Mesenchymal stem cell (in vitro differentiated cells and primary cell): ENCODE measurements at regions not wholly inside any gene's neighbourhood (a gene's known extent, or its start where the extent isn't known, plus 50 kb on each side); places are given as distances from the start of the nearest gene placed in this dataset.
A peak's percentile ranks its signal among the peaks of the same experiment; 100 is the strongest.

Experiments
- DNase-seq: peaks from one replicate; pipeline ENCODE4 v3.0.0-alpha.2; 2013
- H2AFZ ChIP-seq: one replicate; pipeline ENCODE4 v1.6.1; 2013; ENCODE audit warnings: low read depth, mild to moderate bottlenecking, control low read depth, inconsistent platforms, low read length, moderate library complexity
- H2AK5ac ChIP-seq: 2 replicates; pipeline ENCODE4 v1.6.1; 2013; ENCODE audit warnings: low read length, moderate library complexity, mild to moderate bottlenecking, inconsistent platforms; ENCODE audit not compliant: severe bottlenecking
- H2BK120ac ChIP-seq: one replicate; pipeline ENCODE4 v1.6.1; 2013; ENCODE audit warnings: low read depth, mild to moderate bottlenecking, inconsistent platforms, low read length, moderate library complexity
- H2BK12ac ChIP-seq, 2 experiments: one replicate each; pipeline ENCODE4 v1.6.1; 2013; ENCODE audit warnings: inconsistent platforms in 2 of 2, low read length in 2 of 2, mild to moderate bottlenecking in 2 of 2, moderate library complexity in 2 of 2, control low read depth in 1 of 2
- H2BK15ac ChIP-seq: one replicate; pipeline ENCODE4 v1.6.1; 2013; ENCODE audit warnings: mild to moderate bottlenecking, low read depth, inconsistent platforms; ENCODE audit not compliant: poor library complexity, severe bottlenecking
- H2BK5ac ChIP-seq: 2 replicates; pipeline ENCODE4 v1.6.1; 2013; ENCODE audit warnings: low read depth, mild to moderate bottlenecking, low read length, control low read depth, inconsistent platforms; ENCODE audit not compliant: poor library complexity, severe bottlenecking
- H3K14ac ChIP-seq, 2 experiments: one replicate each; pipeline ENCODE4 v1.6.1; 2013; ENCODE audit warnings: inconsistent platforms in 2 of 2, low read length in 2 of 2, control low read depth in 1 of 2, mild to moderate bottlenecking in 1 of 2, moderate library complexity in 1 of 2
- H3K18ac ChIP-seq, 2 experiments: one replicate each; pipeline ENCODE4 v1.6.1; 2013; ENCODE audit warnings: inconsistent platforms in 2 of 2, low read length in 2 of 2, control low read depth in 1 of 2, low read depth in 1 of 2, mild to moderate bottlenecking in 1 of 2
- H3K23ac ChIP-seq, 2 experiments: one replicate each; pipeline ENCODE4 v1.6.1; 2013; ENCODE audit warnings: inconsistent platforms in 2 of 2, low read length in 2 of 2, mild to moderate bottlenecking in 2 of 2, moderate library complexity in 2 of 2, control low read depth in 1 of 2
- H3K27ac ChIP-seq: 2 replicates; pipeline ENCODE4 v1.5.1; 2013; ENCODE audit warnings: mild to moderate bottlenecking, moderate library complexity, low read length, control low read depth, inconsistent platforms; ENCODE audit not compliant: poor library complexity, severe bottlenecking
- H3K27me3 ChIP-seq, 2 experiments: 2 replicates each; pipeline versions ENCODE4 v1.6.1 to v1.7.0; 2013; ENCODE audit warnings: low read length in 2 of 2, mild to moderate bottlenecking in 2 of 2, moderate library complexity in 2 of 2, control low read depth in 1 of 2, inconsistent platforms in 1 of 2; ENCODE audit not compliant: control insufficient read depth in 1 of 2, insufficient read depth in 1 of 2
- H3K36me3 ChIP-seq, 2 experiments: 2 replicates each; pipeline versions ENCODE4 v1.6.1 to v1.7.0; 2013; ENCODE audit warnings: low read length in 2 of 2, control low read depth in 1 of 2, inconsistent platforms in 1 of 2, low read depth in 1 of 2, mild to moderate bottlenecking in 1 of 2; ENCODE audit not compliant: insufficient read depth in 2 of 2, control insufficient read depth in 1 of 2
- H3K4ac ChIP-seq, 2 experiments: one replicate each; pipeline ENCODE4 v1.6.1; 2013; ENCODE audit warnings: inconsistent platforms in 2 of 2, low read length in 2 of 2, mild to moderate bottlenecking in 2 of 2, moderate library complexity in 2 of 2, control low read depth in 1 of 2, low read depth in 1 of 2
- H3K4me1 ChIP-seq: 2 replicates; pipeline ENCODE4 v1.6.1; 2013; ENCODE audit warnings: low read depth, low read length, control low read depth; ENCODE audit not compliant: control insufficient read depth, insufficient read depth
- H3K4me2 ChIP-seq: 2 replicates; pipeline ENCODE4 v1.6.1; 2013; ENCODE audit warnings: low read length, mild to moderate bottlenecking, inconsistent platforms; ENCODE audit not compliant: poor library complexity, severe bottlenecking
- H3K4me3 ChIP-seq, 2 experiments: 2 replicates each; pipeline versions ENCODE4 v1.5.1 to v1.7.0; 2013; ENCODE audit warnings: low read length in 2 of 2, mild to moderate bottlenecking in 2 of 2, control low read depth in 1 of 2, low read depth in 1 of 2; ENCODE audit not compliant: insufficient read depth in 1 of 2
- H3K79me1 ChIP-seq: replicated peaks from 2 replicates; pipeline ENCODE4 v1.6.1; 2013; ENCODE audit warnings: mild to moderate bottlenecking, control low read depth, low read length, inconsistent platforms; ENCODE audit not compliant: poor library complexity, severe bottlenecking
- H3K9ac ChIP-seq: 2 replicates; pipeline ENCODE4 v1.7.0; 2013; ENCODE audit warnings: mild to moderate bottlenecking, low read length, moderate library complexity
- H3K9me3 ChIP-seq: 2 replicates; pipeline ENCODE4 v1.7.0; 2013; ENCODE audit warnings: mild to moderate bottlenecking, low read length; ENCODE audit not compliant: control insufficient read depth
- H4K8ac ChIP-seq: one replicate; pipeline ENCODE4 v1.6.1; 2013; ENCODE audit warnings: inconsistent platforms, mild to moderate bottlenecking, low read length, moderate library complexity
- H4K91ac ChIP-seq: one replicate; pipeline ENCODE4 v1.6.1; 2013; ENCODE audit warnings: mild to moderate bottlenecking, low read length, inconsistent platforms
- WGBS: methylation state at CpG from one replicate; pipeline ENCODE4 v1.1.7; 2013; ENCODE audit warnings: mixed read lengths; 5-methylcytosine and 5-hydroxymethylcytosine counted together

DNA sequence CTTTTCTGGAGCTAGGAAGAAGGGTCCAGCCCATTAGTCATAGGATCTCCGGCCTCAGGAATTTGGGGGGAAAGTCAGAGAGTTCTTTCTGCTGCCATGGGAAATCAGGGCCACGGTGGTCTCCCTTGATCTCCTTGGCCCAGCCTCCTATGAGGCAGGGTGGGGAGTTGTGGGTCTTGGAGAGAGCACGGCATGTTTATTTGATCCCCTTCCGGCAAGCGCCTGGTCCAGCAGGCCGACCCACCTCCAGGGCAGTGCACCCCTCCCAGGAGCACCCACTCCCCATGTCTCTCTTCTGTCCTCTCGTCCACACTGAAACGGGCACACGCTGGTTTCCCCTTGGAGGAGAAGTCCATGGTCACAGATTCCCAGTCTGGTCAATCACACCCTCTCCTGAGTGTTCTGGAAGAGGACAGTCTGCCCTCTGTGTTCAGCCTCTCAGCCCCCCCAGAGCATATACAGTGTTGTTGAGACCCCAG is 464.6 kb upstream of the HS6ST1 start:
- no peaks in the 10 kb centered on the region for H3K36me3 ChIP-seq
- 74% methylated on average over 9 of the region's 9 CpGs for WGBS
- no peak overlapping the region for H3K18ac ChIP-seq
- peaks cover 3% of the 10 kb centered on the region for H3K4me1 ChIP-seq
- H2BK12ac ChIP-seq = no peak overlapping the region
- no peak overlapping the region for H2BK5ac ChIP-seq
- no peak overlapping the region for H3K27ac ChIP-seq
- H3K9me3 ChIP-seq = no peaks in the 10 kb centered on the region
- H3K14ac ChIP-seq = no peak overlapping the region
- H2AFZ ChIP-seq = no peak overlapping the region
- DNase-seq = no peak
- H3K9ac ChIP-seq = no peak overlapping the region
- H2BK15ac ChIP-seq = no peak overlapping the region
- no peak overlapping the region for H2AK5ac ChIP-seq
- H2BK120ac ChIP-seq = no peak overlapping the region
- no peak overlapping the region for H3K4me3 ChIP-seq
- no peak overlapping the region for H3K4ac ChIP-seq
- peaks cover 0 to 45% of the 10 kb centered on the region in 2 experiments for H3K27me3 ChIP-seq
- H4K91ac ChIP-seq = no peak overlapping the region
- no peak overlapping the region for H3K4me2 ChIP-seq
- H3K79me1 ChIP-seq = no peaks in the 10 kb centered on the region
- H3K23ac ChIP-seq = no peak overlapping the region
- no peak overlapping the region for H4K8ac ChIP-seq

DNA sequence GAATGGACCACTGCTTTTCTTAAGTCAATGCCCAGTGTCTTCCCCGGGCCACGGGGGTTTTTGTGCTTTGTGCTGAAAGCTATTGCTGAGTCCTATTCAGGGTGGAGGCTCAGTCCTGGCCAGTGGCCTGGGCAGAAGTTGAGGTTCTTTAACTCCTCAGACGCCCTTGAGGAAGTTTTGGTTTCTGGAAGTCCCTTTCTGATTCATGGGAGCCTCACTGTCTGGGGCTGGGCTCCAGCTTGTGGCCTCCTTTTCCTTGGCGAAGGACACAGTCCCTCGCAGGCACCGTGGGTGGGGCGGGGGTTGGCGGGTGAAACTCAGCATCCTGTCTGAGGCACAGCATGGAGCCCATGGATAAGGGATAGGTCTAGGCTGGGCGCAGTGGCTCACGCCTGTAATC is 465.2 kb upstream of the HS6ST1 start:
- no peak overlapping the region for H3K23ac ChIP-seq

DNA sequence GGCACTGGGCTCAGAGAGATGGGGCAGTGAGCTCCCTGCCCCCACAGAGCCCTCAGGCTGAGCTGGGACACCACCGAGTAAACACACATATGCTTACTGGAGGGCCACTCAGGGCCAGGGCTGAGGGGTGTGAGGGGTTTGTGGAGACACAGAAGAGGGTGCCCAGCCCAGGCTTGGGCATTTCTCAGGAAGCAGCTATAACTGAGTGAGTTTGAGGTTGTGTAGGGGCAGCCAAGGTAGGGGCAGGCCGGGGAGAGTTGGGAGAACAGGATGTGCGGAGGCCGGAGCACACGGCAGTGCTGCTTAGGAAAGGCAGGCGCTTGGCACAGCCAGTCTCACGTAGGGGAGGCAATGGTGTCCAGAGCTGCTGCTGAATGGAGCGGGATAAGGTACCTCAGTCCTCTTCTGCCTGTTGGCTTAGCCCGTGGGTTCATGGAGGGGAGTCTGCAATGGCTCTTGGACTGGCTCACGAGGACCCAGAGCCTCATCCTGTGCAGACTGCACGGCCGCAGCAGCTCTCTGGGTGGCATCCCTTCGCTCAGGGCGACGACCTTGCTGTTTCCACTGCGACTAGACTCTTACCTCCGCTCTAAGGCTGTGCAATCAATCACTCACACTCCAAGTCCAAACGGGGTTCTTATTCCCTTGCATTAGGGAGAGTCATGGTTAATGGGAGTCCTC is 466.1 kb upstream of the HS6ST1 start:
- H2BK15ac ChIP-seq = no peak overlapping the region
- no peak overlapping the region for H3K23ac ChIP-seq
- H3K4me3 ChIP-seq = no peak overlapping the region
- peaks cover 0 to 42% of the 10 kb centered on the region in 2 experiments for H3K27me3 ChIP-seq
- H3K79me1 ChIP-seq = no peaks in the 10 kb centered on the region
- no peaks in the 10 kb centered on the region for H3K36me3 ChIP-seq
- no peak overlapping the region for H3K27ac ChIP-seq
- WGBS = 83% methylated on average over 18 of the region's 18 CpGs
- no peak overlapping the region for H3K14ac ChIP-seq
- H4K91ac ChIP-seq = peak overlapping the region; percentile 18
- H2AK5ac ChIP-seq = no peak overlapping the region
- H2BK12ac ChIP-seq = no peak overlapping the region
- H3K4me2 ChIP-seq = no peak overlapping the region
- no peak overlapping the region for H2BK5ac ChIP-seq
- H4K8ac ChIP-seq = no peak overlapping the region
- H3K4me1 ChIP-seq = peaks cover 3% of the 10 kb centered on the region
- no peaks in the 10 kb centered on the region for H3K9me3 ChIP-seq
- H2AFZ ChIP-seq = no peak overlapping the region
- no peak overlapping the region for H2BK120ac ChIP-seq
- no peak for DNase-seq
- H3K18ac ChIP-seq = no peak overlapping the region
- H3K9ac ChIP-seq = no peak overlapping the region
- H3K4ac ChIP-seq = no peak overlapping the region

More for the DNA sequence above, 465.2 kb upstream of the HS6ST1 start:
- DNase-seq = no peak
- Histone ChIP-seq H4K91ac (no peak overlapping the region), H3K79me1 (no peaks in the 10 kb centered on the region), H3K4ac (no peak overlapping the region), H2AK5ac (no peak overlapping the region), H3K36me3 (no peaks in the 10 kb centered on the region), H3K4me3 (no peak overlapping the region), H2BK15ac (no peak overlapping the region), H2BK12ac (no peak overlapping the region), H3K4me2 (no peak overlapping the region), H3K27me3 (peaks cover 0 to 40% of the 10 kb centered on the region in 2 experiments), H3K27ac (no peak overlapping the region), H2BK5ac (no peak overlapping the region), H3K4me1 (peaks cover 3% of the 10 kb centered on the region), H3K14ac (no peak overlapping the region), H3K9ac (no peak overlapping the region), H4K8ac (no peak overlapping the region), H3K9me3 (no peaks in the 10 kb centered on the region), H3K18ac (no peak overlapping the region), H2BK120ac (no peak overlapping the region), H2AFZ (no peak overlapping the region)
- WGBS = 87% methylated on average over 9 of the region's 10 CpGs

- H3K9ac ChIP-seq = no peak overlapping the region
- peaks cover 3% of the 10 kb centered on the region for H3K4me1 ChIP-seq
- no peak overlapping the region for H2AK5ac ChIP-seq
These were observed 467.6 kb upstream of the HS6ST1 start for GRCh38 chr2:128786316-128786715.

More at GRCh38 chr2:128786316-128786715, 467.6 kb upstream of the HS6ST1 start:
- Histone ChIP-seq H3K23ac (no peak overlapping the region), H3K4me2 (no peak overlapping the region), H3K27me3 (peaks cover 0 to 37% of the 10 kb centered on the region in 2 experiments), H3K9me3 (no peaks in the 10 kb centered on the region), H3K14ac (no peak overlapping the region), H2BK5ac (no peak overlapping the region), H2BK12ac (no peak overlapping the region), H3K4ac (no peak overlapping the region), H2AFZ (no peak overlapping the region), H4K8ac (no peak overlapping the region), H3K79me1 (no peaks in the 10 kb centered on the region), H3K4me3 (no peak overlapping the region), H3K36me3 (no peaks in the 10 kb centered on the region), H4K91ac (no peak overlapping the region), H3K27ac (no peak overlapping the region), H2BK120ac (no peak overlapping the region), H3K18ac (no peak overlapping the region), H2BK15ac (no peak overlapping the region)
- no peak for DNase-seq
- 81% methylated on average over 6 of the region's 6 CpGs for WGBS
